Activated CD4-positive, alpha-beta T cell treated with anti-CD3 and anti-CD28 coated beads, Interleukin-2, amount 10 ng/mL, durations not matched to agents 7 days and 5 days (primary cell): ENCODE measurements at regions not wholly inside any gene's neighbourhood (a gene's known extent, or its start where the extent isn't known, plus 50 kb on each side); places are given as distances from the start of the nearest gene placed in this dataset.

Experiments
- CTCF ChIA-PET: fragments of 350-600 bp; sonication (Branson Sonifier 250); formaldehyde crosslinking; loops from one replicate; lab custom pipeline; 2021; ENCODE audit warnings: antibody characterized with exemption; lab: Charles Lee
- POLR2A ChIA-PET: fragments of 350-600 bp; sonication (Branson Sonifier 250); formaldehyde crosslinking; loops from one replicate; lab custom pipeline; 2021; ENCODE audit warnings: antibody characterized with exemption; lab: Charles Lee
- DNase-seq: peaks from one replicate; pipeline ENCODE4 v3.0.0-alpha.2; 2020
- H3K27ac Mint-ChIP-seq: one replicate; pipeline ENCODE4 v1.8.0; 2021; ENCODE audit warnings: mild to moderate bottlenecking, moderate library complexity, mixed read lengths
- H3K27me3 Mint-ChIP-seq: one replicate; pipeline ENCODE4 v1.8.0; 2021; ENCODE audit warnings: mixed read lengths
- H3K36me3 Mint-ChIP-seq: one replicate; pipeline ENCODE4 v1.8.0; 2021; ENCODE audit warnings: low read depth, mixed read lengths
- H3K4me1 Mint-ChIP-seq: one replicate; pipeline ENCODE4 v1.8.0; 2021; ENCODE audit warnings: mixed read lengths
- H3K4me3 Mint-ChIP-seq: one replicate; pipeline ENCODE4 v1.8.0; 2021; ENCODE audit warnings: mild to moderate bottlenecking, moderate library complexity, mixed read lengths
- H3K9me3 Mint-ChIP-seq: one replicate; pipeline ENCODE4 v1.8.0; 2021; ENCODE audit warnings: mixed read lengths

GRCh38 chr21:38925923-38926322 lies 120.2 kb downstream of the ETS2 start:
- peaks cover 4% of the 10 kb centered on the region for H3K4me1 Mint-ChIP-seq

GRCh38 chr21:38925478-38925877 lies 119.7 kb downstream of the ETS2 start:
- H3K4me3 Mint-ChIP-seq: no peak overlapping the region
- H3K27ac Mint-ChIP-seq: no peak overlapping the region
- H3K36me3 Mint-ChIP-seq: peaks cover 2% of the 10 kb centered on the region
- no peak for DNase-seq
- POLR2A ChIA-PET: no interaction called here
- peaks cover 13% of the 10 kb centered on the region for H3K27me3 Mint-ChIP-seq
- H3K4me1 Mint-ChIP-seq: peaks cover 4% of the 10 kb centered on the region
- CTCF ChIA-PET: interaction anchor here (1.1 to 1.2 kb wide), 2 partner anchors 23 to 35 kb away, joined by 3 read pairs; no protein-coding TSS in a partner anchor
- H3K9me3 Mint-ChIP-seq: peaks cover 9% of the 10 kb centered on the region

More at GRCh38 chr21:38925923-38926322, 120.2 kb downstream of the ETS2 start:
- H3K36me3 Mint-ChIP-seq: peaks cover 2% of the 10 kb centered on the region
- H3K9me3 Mint-ChIP-seq: peaks cover 9% of the 10 kb centered on the region
- DNase-seq: no peak
- ChIA-PET CTCF (interaction anchor here (1.1 to 1.2 kb wide), 2 partner anchors 22 to 34 kb away, joined by 3 read pairs; no protein-coding TSS in a partner anchor), POLR2A (no interaction called here)
- no peak overlapping the region for H3K4me3 Mint-ChIP-seq
- peaks cover 11% of the 10 kb centered on the region for H3K27me3 Mint-ChIP-seq
- no peak overlapping the region for H3K27ac Mint-ChIP-seq

- CTCF ChIA-PET: interaction anchor here (0.6 kb wide), 1 partner anchor 10 kb away, joined by 3 read pairs; no protein-coding TSS in a partner anchor
- no peak overlapping the region for H3K4me3 Mint-ChIP-seq
- H3K36me3 Mint-ChIP-seq: peaks cover 2% of the 10 kb centered on the region
- no peak overlapping the region for H3K27ac Mint-ChIP-seq
- no peak for DNase-seq
- H3K9me3 Mint-ChIP-seq: peaks cover 7% of the 10 kb centered on the region
- H3K27me3 Mint-ChIP-seq: peaks cover 13% of the 10 kb centered on the region
- peaks cover 4% of the 10 kb centered on the region for H3K4me1 Mint-ChIP-seq
- POLR2A ChIA-PET: no interaction called here
These were observed 119.2 kb downstream of the ETS2 start for GRCh38 chr21:38924954-38925353.

GRCh38 chr21:38923429-38923828 lies 117.7 kb downstream of the ETS2 start:
- Mint-ChIP-seq H3K4me1 (peaks cover 4% of the 10 kb centered on the region), H3K4me3 (no peak overlapping the region), H3K27me3 (peaks cover 15% of the 10 kb centered on the region), H3K36me3 (peaks cover 2% of the 10 kb centered on the region), H3K9me3 (peaks cover 5% of the 10 kb centered on the region), H3K27ac (no peak overlapping the region)
- POLR2A ChIA-PET: interaction anchor here (0.5 kb wide), 1 partner anchor 312 kb away, joined by 3 read pairs; no protein-coding TSS in a partner anchor
- no peak for DNase-seq
- CTCF ChIA-PET: interaction anchor here (1.2 kb wide), 1 partner anchor 13 kb away, joined by 3 read pairs; no protein-coding TSS in a partner anchor

GRCh38 chr21:38922474-38923235 lies 116.9 kb downstream of the ETS2 start:
- ChIA-PET POLR2A (no interaction called here), CTCF (interaction anchor here (1.2 kb wide), 1 partner anchor 13 kb away, joined by 3 read pairs; no protein-coding TSS in a partner anchor)
- Mint-ChIP-seq H3K36me3 (no peaks in the 10 kb centered on the region), H3K4me3 (no peak overlapping the region), H3K27me3 (peaks cover 15% of the 10 kb centered on the region), H3K27ac (no peak overlapping the region), H3K9me3 (peaks cover 5% of the 10 kb centered on the region), H3K4me1 (peaks cover 4% of the 10 kb centered on the region)
- DNase-seq: no peak

GRCh38 chr21:38921511-38922251 lies 116.0 kb downstream of the ETS2 start:
- CTCF ChIA-PET: interaction anchor here (1.0 kb wide), 1 partner anchor 8 kb away, joined by 3 read pairs; no protein-coding TSS in a partner anchor
- Mint-ChIP-seq H3K27ac (no peak overlapping the region), H3K36me3 (no peaks in the 10 kb centered on the region), H3K4me3 (no peak overlapping the region), H3K27me3 (peaks cover 17% of the 10 kb centered on the region), H3K9me3 (peaks cover 5% of the 10 kb centered on the region), H3K4me1 (peaks cover 4% of the 10 kb centered on the region)
- POLR2A ChIA-PET: no interaction called here
- no peak for DNase-seq

- CTCF ChIA-PET: interaction anchor here (1.0 to 1.7 kb wide), 2 partner anchors 8 to 9 kb away, joined by 3 to 4 read pairs; no protein-coding TSS in a partner anchor
- no peak overlapping the region for H3K4me3 Mint-ChIP-seq
- POLR2A ChIA-PET: no interaction called here
- H3K4me1 Mint-ChIP-seq: peaks cover 2% of the 10 kb centered on the region
- DNase-seq: no peak
- no peak overlapping the region for H3K27ac Mint-ChIP-seq
- H3K36me3 Mint-ChIP-seq: no peaks in the 10 kb centered on the region
- H3K27me3 Mint-ChIP-seq: peaks cover 17% of the 10 kb centered on the region
- H3K9me3 Mint-ChIP-seq: peaks cover 5% of the 10 kb centered on the region
These were observed 115.1 kb downstream of the ETS2 start for GRCh38 chr21:38920631-38921398.

- no peak for DNase-seq
- POLR2A ChIA-PET: no interaction called here
- Mint-ChIP-seq H3K36me3 (no peaks in the 10 kb centered on the region), H3K4me1 (no peaks in the 10 kb centered on the region), H3K27me3 (peaks cover 17% of the 10 kb centered on the region), H3K9me3 (peaks cover 5% of the 10 kb centered on the region), H3K4me3 (no peak overlapping the region), H3K27ac (no peak overlapping the region)
- CTCF ChIA-PET: interaction anchor here (1.7 kb wide), 1 partner anchor 10 kb away, joined by 4 read pairs; no protein-coding TSS in a partner anchor
These were observed 113.0 kb downstream of the ETS2 start for GRCh38 chr21:38918607-38919346.

GRCh38 chr21:38917043-38917774 lies 111.5 kb downstream of the ETS2 start:
- Mint-ChIP-seq H3K27ac (no peak overlapping the region), H3K27me3 (peaks cover 10% of the 10 kb centered on the region), H3K36me3 (no peaks in the 10 kb centered on the region), H3K9me3 (no peaks in the 10 kb centered on the region), H3K4me1 (no peaks in the 10 kb centered on the region), H3K4me3 (no peak overlapping the region)
- POLR2A ChIA-PET: no interaction called here
- CTCF ChIA-PET: interaction anchor here (0.6 kb wide), 1 partner anchor 96 kb away, joined by 3 read pairs; no protein-coding TSS in a partner anchor
- no peak for DNase-seq

GRCh38 chr21:38916214-38916964 lies 110.7 kb downstream of the ETS2 start:
- POLR2A ChIA-PET: no interaction called here
- CTCF ChIA-PET: interaction anchor here (0.6 to 0.7 kb wide), 2 partner anchors 27 to 97 kb away, joined by 3 read pairs; no protein-coding TSS in a partner anchor
- no peak for DNase-seq
- Mint-ChIP-seq H3K27ac (no peak overlapping the region), H3K36me3 (no peaks in the 10 kb centered on the region), H3K9me3 (no peaks in the 10 kb centered on the region), H3K4me3 (no peak overlapping the region), H3K4me1 (peaks cover under 1% of the 10 kb centered on the region), H3K27me3 (peaks cover 6% of the 10 kb centered on the region)
